GM23248 (cell line): ENCODE measurements at regions not wholly inside any gene's neighbourhood (a gene's known extent, or its start where the extent isn't known, plus 50 kb on each side); places are given as distances from the start of the nearest gene placed in this dataset.

ENCODE experiments used
- DNase-seq: peaks from one replicate; pipeline ENCODE4 v3.0.0-alpha.2; 2015
- H2AFZ ChIP-seq: fragments of 200-600 bp; sonication (generic); 2 replicates; pipeline ENCODE4 v1.6.1; 2016; ENCODE audit warnings: antibody characterized with exemption
- H3F3A ChIP-seq: fragments of 200-600 bp; sonication (generic); 2 replicates; pipeline ENCODE4 v1.6.1; 2016; ENCODE audit warnings: mild to moderate bottlenecking, antibody characterized with exemption, mixed run types; ENCODE audit not compliant: insufficient read depth
- H3K27ac ChIP-seq: fragments of 200-600 bp; sonication (generic); 2 replicates; pipeline ENCODE4 v1.5.1; 2016; ENCODE audit warnings: mild to moderate bottlenecking
- H3K27me3 ChIP-seq: fragments of 200-600 bp; sonication (generic); replicated peaks from 2 replicates; pipeline ENCODE4 v1.6.1; 2016; ENCODE audit warnings: mild to moderate bottlenecking; ENCODE audit not compliant: insufficient read depth
- H3K36me3 ChIP-seq: fragments of 200-600 bp; sonication (generic); 2 replicates; pipeline ENCODE4 v1.6.1; 2016; ENCODE audit warnings: low read depth, mild to moderate bottlenecking
- H3K4me1 ChIP-seq: fragments of 200-600 bp; sonication (generic); 2 replicates; pipeline ENCODE4 v1.6.1; 2016; ENCODE audit warnings: mild to moderate bottlenecking; ENCODE audit not compliant: insufficient read depth
- H3K4me2 ChIP-seq: fragments of 200-600 bp; sonication (generic); one replicate; pipeline ENCODE4 v1.6.1; 2016; ENCODE audit warnings: mild to moderate bottlenecking; ENCODE audit not compliant: unreplicated experiment
- H3K4me3 ChIP-seq: fragments of 200-600 bp; sonication (generic); 2 replicates; pipeline ENCODE4 v1.5.1; 2016; ENCODE audit warnings: mild to moderate bottlenecking
- H3K79me2 ChIP-seq: fragments of 200-600 bp; sonication (generic); 2 replicates; pipeline ENCODE4 v1.6.1; 2016; ENCODE audit warnings: mild to moderate bottlenecking; ENCODE audit not compliant: insufficient read depth
- H3K9ac ChIP-seq: fragments of 200-600 bp; sonication (generic); 2 replicates; pipeline ENCODE4 v1.6.1; 2016; ENCODE audit warnings: mild to moderate bottlenecking
- H3K9me2 ChIP-seq: fragments of 200-600 bp; sonication (generic); 2 replicates; pipeline ENCODE4 v1.6.1; 2016; ENCODE audit warnings: mixed run types, mild to moderate bottlenecking, moderate library complexity; ENCODE audit not compliant: insufficient read depth
- H3K9me3 ChIP-seq: fragments of 200-600 bp; sonication (generic); one replicate; pipeline ENCODE4 v1.6.1; 2017; ENCODE audit warnings: low read depth
- H4K20me1 ChIP-seq: fragments of 200-600 bp; sonication (generic); 2 replicates; pipeline ENCODE4 v1.6.0; 2016; ENCODE audit not compliant: insufficient read depth
- EZH2 ChIP-seq: fragments of 200-600 bp; sonication (generic); IDR thresholded peaks from 2 replicates; pipeline ENCODE4 v1.6.1; 2018; ENCODE audit warnings: antibody characterized with exemption, mild to moderate bottlenecking; ENCODE audit not compliant: insufficient read depth, poor library complexity, severe bottlenecking
- EZH2phosphoT487 ChIP-seq: fragments of 200-600 bp; sonication (generic); IDR thresholded peaks from 2 replicates; pipeline ENCODE4 v1.6.1; 2018; ENCODE audit warnings: antibody characterized with exemption, moderate library complexity, mild to moderate bottlenecking, low read depth; ENCODE audit not compliant: insufficient read depth
- WGBS, 2 experiments: methylation state at CpG; one replicate each; pipeline ENCODE4 v1.1.6; 2015 to 2017; ENCODE audit warnings: low lambda C conversion rate in 2 of 2, low coverage in 1 of 2; ENCODE audit errors: missing lambda C conversion rate in 2 of 2; 5-methylcytosine and 5-hydroxymethylcytosine counted together
- in situ Hi-C: fragments of 300-500 bp; cut with MboI; formaldehyde crosslinking; loops from 2 replicates; pipeline ENCODE4 v1.15.0; 2020

GRCh38 chr3:72039677-72040076 lies 254.7 kb upstream of the PROK2 start:
- no peak for DNase-seq
- Histone ChIP-seq H3K9me2 (no peaks in the 10 kb centered on the region), H3F3A (no peaks in the 10 kb centered on the region), H4K20me1 (no peaks in the 10 kb centered on the region), H3K4me2 (no peak overlapping the region), H3K27me3 (no peaks in the 10 kb centered on the region), H3K9me3 (no peaks in the 10 kb centered on the region), H3K4me3 (no peak overlapping the region), H3K9ac (no peak overlapping the region), H3K79me2 (no peaks in the 10 kb centered on the region), H3K36me3 (no peaks in the 10 kb centered on the region), H2AFZ (no peak overlapping the region), H3K4me1 (no peaks in the 10 kb centered on the region), H3K27ac (no peak overlapping the region)
- 80 to 81% methylated on average over 6 of the region's 6 CpGs for whole genome bisulfite sequencing, 2 experiments
- TF ChIP-seq EZH2 (no peak), EZH2phosphoT487 (no peak)
- in situ Hi-C loops: no loop called here

DNA sequence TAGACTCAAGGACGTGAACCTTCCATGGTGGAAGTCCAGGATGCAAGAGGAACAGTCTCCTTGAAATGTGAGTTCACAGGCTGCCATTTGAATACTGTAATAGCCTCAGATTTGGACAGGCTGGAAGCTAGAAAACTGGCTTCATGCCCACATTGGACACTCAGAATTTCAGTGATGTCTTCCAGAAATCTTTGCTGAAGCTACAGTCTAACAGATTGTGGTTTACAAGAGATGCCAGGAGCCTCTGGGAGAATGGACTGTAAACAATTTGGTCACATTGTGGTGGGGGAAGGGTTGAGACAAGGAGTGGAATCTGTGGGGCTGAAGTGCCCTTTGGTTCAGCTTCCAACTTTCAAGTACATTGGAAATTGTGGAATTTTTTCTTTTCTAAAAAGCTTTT lies 252.0 kb upstream of the PROK2 start:
- Histone ChIP-seq H3F3A (0 out of 2 replicates have a peak, but pooled peaks cover 2% of the 10 kb centered on the region), H3K4me2 (no peak overlapping the region), H3K79me2 (no peaks in the 10 kb centered on the region), H3K4me3 (no peak overlapping the region), H3K4me1 (peaks cover 2% of the 10 kb centered on the region), H4K20me1 (no peaks in the 10 kb centered on the region), H3K9me3 (no peaks in the 10 kb centered on the region), H3K9me2 (no peaks in the 10 kb centered on the region; the same call in 1 of the 2 replicates), H3K27ac (no peak overlapping the region), H3K36me3 (no peaks in the 10 kb centered on the region), H3K9ac (no peak overlapping the region), H2AFZ (no peak overlapping the region), H3K27me3 (no peaks in the 10 kb centered on the region)
- TF ChIP-seq EZH2phosphoT487 (no peak), EZH2 (no peak)
- in situ Hi-C loops: no loop called here
- WGBS, 2 experiments: 57 to 73% methylated on average over 1 of the region's 1 CpG
- peak; percentile 77 for DNase-seq

DNA sequence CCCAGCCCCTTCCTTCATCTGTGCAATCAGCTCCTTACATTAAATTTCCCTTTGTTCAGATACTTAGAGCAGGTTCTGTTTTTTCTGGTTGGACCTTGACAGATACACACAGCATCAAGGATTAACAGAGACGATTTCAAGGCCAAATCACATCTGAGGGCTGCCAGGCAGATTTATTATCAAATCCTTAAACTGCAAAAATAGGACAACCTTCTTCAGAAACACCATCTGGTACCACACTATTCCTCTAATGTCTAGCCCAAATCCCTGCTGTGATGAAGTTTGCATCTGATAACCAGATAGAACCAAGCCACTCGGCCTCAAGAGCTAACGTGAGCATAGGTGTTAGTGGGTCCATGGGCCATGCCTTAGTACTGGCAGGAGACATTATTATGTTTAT lies 250.7 kb upstream of the PROK2 start:
- H3K4me3 ChIP-seq: no peak overlapping the region
- H3K36me3 ChIP-seq: no peaks in the 10 kb centered on the region
- TF ChIP-seq EZH2phosphoT487 (no peak), EZH2 (no peak)
- in situ Hi-C loops: no loop called here
- DNase-seq: no peak
- no peaks in the 10 kb centered on the region; the same call in 1 of the 2 replicates for H3K9me2 ChIP-seq
- H3K79me2 ChIP-seq: no peaks in the 10 kb centered on the region
- 0 out of 2 replicates have a peak, but pooled peaks cover 4% of the 10 kb centered on the region for H3F3A ChIP-seq
- H3K27me3 ChIP-seq: no peaks in the 10 kb centered on the region
- H3K4me1 ChIP-seq: peaks cover 12% of the 10 kb centered on the region
- H3K9ac ChIP-seq: no peak overlapping the region
- no peaks in the 10 kb centered on the region for H4K20me1 ChIP-seq
- 87 to 92% methylated on average over 3 of the region's 3 CpGs for WGBS, 2 experiments
- no peak overlapping the region for H3K4me2 ChIP-seq
- no peaks in the 10 kb centered on the region for H3K9me3 ChIP-seq
- no peak overlapping the region for H3K27ac ChIP-seq
- no peak overlapping the region for H2AFZ ChIP-seq

DNA sequence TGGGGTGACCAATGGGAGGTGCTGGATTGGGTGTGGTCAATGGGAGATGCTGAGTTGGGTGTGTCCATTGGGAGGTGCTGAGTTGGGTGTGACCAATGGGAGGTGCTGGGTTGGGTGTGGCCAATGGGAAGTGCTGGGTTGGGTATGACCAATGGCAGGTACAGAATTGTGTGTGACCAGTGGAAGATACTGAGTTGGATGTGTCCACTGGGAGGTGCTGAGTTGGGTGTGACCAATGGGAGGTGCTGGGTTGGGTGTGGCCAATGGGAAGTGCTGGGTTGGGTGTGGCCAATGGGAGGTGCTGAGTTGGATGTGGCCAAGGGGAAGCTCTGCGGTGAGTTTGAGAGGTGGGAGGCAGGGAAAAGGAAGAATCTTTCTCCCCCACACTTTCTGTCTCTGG lies 250.0 kb upstream of the PROK2 start:
- Histone ChIP-seq H3K9me2 (no peaks in the 10 kb centered on the region; the same call in 1 of the 2 replicates), H3K4me3 (no peak overlapping the region), H4K20me1 (no peaks in the 10 kb centered on the region), H3K9me3 (no peaks in the 10 kb centered on the region), H2AFZ (no peak overlapping the region), H3F3A (0 out of 2 replicates have a peak, but pooled peaks cover 4% of the 10 kb centered on the region), H3K27ac (no peak overlapping the region), H3K36me3 (no peaks in the 10 kb centered on the region), H3K4me2 (no peak overlapping the region), H3K79me2 (no peaks in the 10 kb centered on the region), H3K9ac (no peak overlapping the region), H3K27me3 (no peaks in the 10 kb centered on the region), H3K4me1 (peaks cover 12% of the 10 kb centered on the region)
- WGBS, 2 experiments: 100% methylated on average over 1 of the region's 1 CpG
- no peak for DNase-seq
- in situ Hi-C loops: no loop called here
- TF ChIP-seq EZH2 (no peak), EZH2phosphoT487 (no peak)
